ENCODE measurements at regions not wholly inside any gene's neighbourhood (a gene's known extent, or its start where the extent isn't known, plus 50 kb on each side); places are given as distances from the start of the nearest gene placed in this dataset.

DNA sequence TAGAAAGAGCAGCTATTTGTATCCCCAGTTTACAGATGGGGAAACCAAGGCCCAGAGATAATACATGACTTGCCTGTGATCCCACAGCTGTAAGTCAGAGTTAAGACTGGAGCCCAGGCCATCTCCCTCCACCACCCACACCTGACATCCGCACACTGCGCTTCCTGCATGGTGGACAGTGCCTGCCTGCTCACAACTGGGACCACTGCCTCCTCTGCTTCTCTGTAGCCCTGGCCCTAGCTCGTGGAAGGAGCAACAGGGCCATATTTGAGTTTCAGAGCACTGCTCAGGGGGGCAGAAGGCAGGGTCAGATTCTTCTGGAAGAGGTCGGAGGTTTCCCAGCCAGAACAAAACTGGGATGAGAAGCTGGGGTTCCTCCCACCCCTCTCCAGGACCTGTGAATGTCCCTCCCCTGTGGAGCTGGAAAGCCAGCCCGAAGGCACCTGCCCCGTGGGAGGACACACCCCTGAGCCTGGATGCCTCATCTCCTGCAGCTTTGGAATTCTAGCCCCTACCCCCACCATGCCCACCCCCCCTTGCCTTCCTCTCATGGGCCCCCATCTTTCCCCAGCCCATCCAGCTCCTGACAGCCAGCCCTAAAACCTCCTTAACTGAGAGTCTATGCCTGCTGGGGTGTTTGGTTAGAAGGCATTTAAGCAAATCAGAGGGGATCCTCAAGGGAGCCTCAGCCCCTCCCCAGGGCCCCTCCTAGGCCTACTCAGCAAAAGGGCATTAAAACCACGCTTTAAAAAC, 100.1 kb downstream of the TPRA1 start:
- TF ChIP-seq POLR2AphosphoS5 (IDR thresholded peaks at IDR 0.05; ENCODE audit: low read depth, low read length), result no peak
- no peak for TF ChIP-seq POLR2A (IDR thresholded peaks at IDR 0.05; ENCODE audit: low read depth, low read length)
- TF ChIP-seq TAF1 (IDR thresholded peaks at IDR 0.05; ENCODE audit: borderline replicate concordance, low read depth, low read length), result no peak
